BE2C (cell line): ENCODE measurements at regions not wholly inside any gene's neighbourhood (a gene's known extent, or its start where the extent isn't known, plus 50 kb on each side); places are given as distances from the start of the nearest gene placed in this dataset.

Experiments used
- DNase-seq: peaks from one replicate; pipeline ENCODE4 v3.0.0-alpha.2; 2020
- H3K27me3 ChIP-seq: fragments of 250-450 bp; sonication (Bioruptor Pico); 2 replicates; pipeline ENCODE4 v1.5.1; 2020; ENCODE audit warnings: mild to moderate bottlenecking
- H3K36me3 ChIP-seq: fragments of 250-450 bp; sonication (Bioruptor Pico); 2 replicates; pipeline ENCODE4 v1.5.1; 2020; ENCODE audit warnings: mild to moderate bottlenecking
- H3K4me1 ChIP-seq: fragments of 250-450 bp; sonication (Bioruptor Pico); 2 replicates; pipeline ENCODE4 v1.5.1; 2020
- H3K4me3 ChIP-seq: 2 replicates; pipeline ENCODE4 v1.5.1; 2011; ENCODE audit warnings: low read depth, low read length
- H3K9me3 ChIP-seq: fragments of 250-450 bp; sonication (Bioruptor Pico); 2 replicates; pipeline ENCODE4 v1.5.1; 2020
- TF ChIP-seq, protein P1 (sequence below): IDR thresholded peaks from 2 replicates; pipeline ENCODE4 v1.5.1; 2012; ENCODE audit warnings: mild to moderate bottlenecking, low read depth, low read length

DNA sequence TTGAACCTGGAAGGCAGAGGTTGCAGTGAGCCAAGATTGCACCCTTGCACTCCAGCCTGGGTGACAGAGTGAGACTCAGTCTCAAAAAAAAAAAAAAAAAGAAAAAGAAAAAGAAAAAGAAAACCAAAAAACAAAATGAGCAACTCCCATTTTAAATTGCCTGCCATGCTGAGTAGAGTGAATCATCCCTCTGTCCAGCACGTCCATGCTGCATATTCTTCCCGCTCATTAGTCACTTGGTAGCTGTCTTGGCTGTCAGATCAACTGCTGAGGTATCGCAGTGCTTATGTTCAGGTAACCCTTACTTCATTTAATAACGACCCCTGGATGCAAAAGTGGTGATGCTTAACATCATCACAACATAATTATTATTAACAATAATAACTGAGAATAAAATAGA lies 60.7 kb upstream of the SMOX start:
- Histone ChIP-seq H3K27me3 (no peaks in the 10 kb centered on the region), H3K9me3 (no peaks in the 10 kb centered on the region), H3K4me3 (no peak overlapping the region), H3K4me1 (no peaks in the 10 kb centered on the region), H3K36me3 (no peaks in the 10 kb centered on the region)
- DNase-seq = no peak
- TF ChIP-seq, protein P1, sequence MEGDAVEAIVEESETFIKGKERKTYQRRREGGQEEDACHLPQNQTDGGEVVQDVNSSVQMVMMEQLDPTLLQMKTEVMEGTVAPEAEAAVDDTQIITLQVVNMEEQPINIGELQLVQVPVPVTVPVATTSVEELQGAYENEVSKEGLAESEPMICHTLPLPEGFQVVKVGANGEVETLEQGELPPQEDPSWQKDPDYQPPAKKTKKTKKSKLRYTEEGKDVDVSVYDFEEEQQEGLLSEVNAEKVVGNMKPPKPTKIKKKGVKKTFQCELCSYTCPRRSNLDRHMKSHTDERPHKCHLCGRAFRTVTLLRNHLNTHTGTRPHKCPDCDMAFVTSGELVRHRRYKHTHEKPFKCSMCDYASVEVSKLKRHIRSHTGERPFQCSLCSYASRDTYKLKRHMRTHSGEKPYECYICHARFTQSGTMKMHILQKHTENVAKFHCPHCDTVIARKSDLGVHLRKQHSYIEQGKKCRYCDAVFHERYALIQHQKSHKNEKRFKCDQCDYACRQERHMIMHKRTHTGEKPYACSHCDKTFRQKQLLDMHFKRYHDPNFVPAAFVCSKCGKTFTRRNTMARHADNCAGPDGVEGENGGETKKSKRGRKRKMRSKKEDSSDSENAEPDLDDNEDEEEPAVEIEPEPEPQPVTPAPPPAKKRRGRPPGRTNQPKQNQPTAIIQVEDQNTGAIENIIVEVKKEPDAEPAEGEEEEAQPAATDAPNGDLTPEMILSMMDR = no peak

DNA sequence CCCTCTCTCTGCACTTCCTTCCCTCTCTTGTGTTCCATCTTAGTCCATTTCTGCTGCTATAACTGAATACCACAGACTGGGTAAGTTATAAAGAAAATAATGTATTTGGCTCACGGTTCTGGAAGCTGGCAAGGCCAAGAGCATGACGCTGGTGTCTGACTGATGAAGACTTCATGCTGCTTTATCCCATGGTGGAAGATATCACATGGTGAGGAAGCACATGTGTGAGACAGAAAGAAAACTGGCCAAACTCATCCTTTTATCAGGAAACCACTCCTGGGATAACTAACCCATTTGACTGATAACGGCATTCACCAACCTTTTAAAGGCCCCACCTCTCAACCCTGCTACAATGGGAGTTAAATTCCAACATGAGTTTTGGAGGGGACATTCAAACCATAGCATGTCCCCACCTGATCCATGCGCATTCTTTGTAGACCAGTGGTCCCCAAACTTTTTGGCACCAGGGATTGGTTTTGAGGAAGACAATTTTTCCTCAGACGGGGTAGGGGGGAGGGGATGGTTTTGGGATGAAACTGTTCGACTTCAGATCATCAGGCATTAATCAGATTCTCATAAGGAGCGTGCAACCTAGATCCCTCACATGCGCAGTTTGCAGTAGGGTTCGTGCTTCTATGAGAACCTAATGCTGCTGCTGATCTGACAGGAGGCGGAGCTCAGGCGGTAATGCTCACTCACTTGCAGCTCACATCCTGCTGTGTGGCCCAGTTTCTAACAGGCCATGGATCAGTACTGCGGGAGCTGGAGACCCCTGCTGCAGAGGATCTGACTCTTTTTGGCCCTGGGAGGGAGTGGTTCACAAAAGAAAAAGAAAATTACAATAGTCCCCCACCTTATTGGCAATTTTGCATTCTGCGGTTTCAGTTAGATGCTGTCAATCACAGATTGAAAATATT lies 61.6 kb upstream of the SMOX start:
- Histone ChIP-seq H3K27me3 (no peaks in the 10 kb centered on the region), H3K9me3 (no peaks in the 10 kb centered on the region), H3K36me3 (no peaks in the 10 kb centered on the region), H3K4me1 (no peaks in the 10 kb centered on the region), H3K4me3 (no peak overlapping the region)
- DNase-seq = no peak
- TF ChIP-seq, protein P1 = no peak

DNA sequence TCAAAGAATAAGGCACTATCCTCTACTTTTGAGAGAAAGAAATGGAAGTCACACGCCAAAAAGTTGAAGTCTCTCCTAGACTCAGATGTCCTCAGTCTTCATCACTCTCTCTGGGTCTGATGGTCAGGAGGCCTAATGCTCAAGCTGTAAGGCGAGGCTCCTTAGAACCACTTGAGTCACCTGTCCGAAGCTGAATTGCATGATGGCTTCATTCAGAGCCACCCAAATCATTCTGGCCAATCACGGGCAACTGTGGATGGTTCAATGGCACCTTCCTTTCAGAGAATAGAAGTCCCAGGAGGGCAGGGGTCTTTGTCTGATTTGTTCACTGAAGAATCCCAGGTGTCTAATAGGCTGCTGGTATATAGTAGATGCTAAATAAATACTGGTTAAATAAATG lies 63.9 kb upstream of the SMOX start:
- Histone ChIP-seq H3K9me3 (no peaks in the 10 kb centered on the region), H3K4me3 (no peak overlapping the region), H3K4me1 (no peaks in the 10 kb centered on the region), H3K36me3 (no peaks in the 10 kb centered on the region), H3K27me3 (no peaks in the 10 kb centered on the region)
- DNase-seq = no peak
- TF ChIP-seq, protein P1 = no peak

DNA sequence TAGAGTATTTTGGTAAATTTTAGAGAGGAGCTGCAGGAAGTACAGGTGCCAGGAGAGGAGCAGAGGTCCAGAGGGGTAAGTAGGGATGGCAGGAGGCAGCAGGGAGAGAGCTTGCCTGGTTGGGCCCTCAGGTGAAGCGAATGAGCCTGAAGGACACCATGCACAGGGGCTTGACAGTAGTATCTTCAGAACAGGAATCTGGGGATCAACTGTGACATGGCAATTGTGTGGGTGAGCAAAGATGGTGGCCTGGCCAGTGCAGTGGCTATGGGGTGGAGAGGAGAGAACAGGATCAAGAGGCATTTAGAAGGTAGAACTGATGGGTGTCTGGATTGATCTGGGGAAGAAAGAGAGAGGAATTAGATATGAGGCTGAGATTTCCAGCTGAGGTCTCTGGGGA lies 64.5 kb upstream of the SMOX start:
- no peaks in the 10 kb centered on the region for H3K36me3 ChIP-seq
- no peak for DNase-seq
- H3K4me3 ChIP-seq = no peak overlapping the region
- no peaks in the 10 kb centered on the region for H3K9me3 ChIP-seq
- H3K4me1 ChIP-seq = no peaks in the 10 kb centered on the region
- TF ChIP-seq, protein P1 = no peak
- H3K27me3 ChIP-seq = no peaks in the 10 kb centered on the region

DNA sequence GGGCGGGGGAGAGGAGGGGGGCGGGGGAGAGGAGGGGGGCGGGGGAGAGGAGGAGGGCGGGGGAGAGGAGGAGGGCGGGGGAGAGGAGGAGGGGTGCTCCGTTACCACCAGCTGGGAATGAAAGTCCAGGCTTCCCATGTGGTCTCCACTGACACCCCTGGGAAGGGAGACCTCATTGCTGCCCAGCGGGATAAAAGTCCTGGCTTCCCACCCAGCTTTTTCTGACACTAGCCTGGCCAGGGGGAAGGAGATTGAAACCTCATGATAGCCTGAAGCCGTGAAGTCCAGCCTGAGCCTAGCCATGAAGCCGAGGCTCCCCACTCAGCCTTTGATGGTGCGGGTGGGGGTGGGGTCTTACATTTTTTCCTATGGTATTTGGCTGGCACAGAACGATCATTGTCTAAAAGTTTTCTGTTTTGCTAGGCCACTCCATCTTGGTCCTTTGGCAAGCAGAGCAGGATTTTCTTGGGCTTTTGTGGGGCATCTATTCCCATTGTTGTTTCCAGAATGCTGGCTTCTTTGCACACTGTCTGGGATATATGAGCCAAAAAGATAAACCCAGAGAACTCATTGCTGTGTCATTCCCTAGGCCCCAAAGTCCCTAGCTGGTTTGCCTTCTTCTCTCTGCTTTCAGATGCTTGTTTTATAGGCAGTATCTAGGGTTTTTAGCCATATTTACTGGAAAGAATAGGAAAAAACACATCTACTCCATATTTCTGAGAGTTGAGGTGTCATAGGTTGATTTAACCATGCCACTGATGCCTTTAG lies 65.3 kb upstream of the SMOX start:
- DNase-seq = no peak
- TF ChIP-seq, protein P1 = no peak
- no peaks in the 10 kb centered on the region for H3K9me3 ChIP-seq
- H3K27me3 ChIP-seq = no peaks in the 10 kb centered on the region
- H3K4me1 ChIP-seq = no peaks in the 10 kb centered on the region
- H3K36me3 ChIP-seq = no peaks in the 10 kb centered on the region
- no peak overlapping the region for H3K4me3 ChIP-seq
